Heart left ventricle (tissue), 13 donors: ENCODE measurements at regions not wholly inside any gene's neighbourhood (a gene's known extent, or its start where the extent isn't known, plus 50 kb on each side); places are given as distances from the start of the nearest gene placed in this dataset.
"Not testable (repeated sequence)": the region's sequence is repeated elsewhere in the genome, so short reads cannot be mapped to it uniquely, and the experiment has no call there.

ENCODE experiments used
- CTCF ChIP-seq, 12 donors: fragments of 200-600 bp; sonication (generic) in 4 of 12; IDR thresholded peaks; one replicate each; pipeline versions ENCODE4 v1.5.0 to v1.8.0; 2018 to 2022; ENCODE audit warnings: antibody characterized with exemption in 12 of 12, mild to moderate bottlenecking in 5 of 12
- POLR2A ChIP-seq, 2 donors: fragments of 450-650 bp; IDR thresholded peaks; one replicate each; pipeline ENCODE4 v1.6.1; 2017; ENCODE audit warnings: antibody characterized with exemption in 2 of 2, mild to moderate bottlenecking in 2 of 2, moderate library complexity in 2 of 2
- donor health status: ischemic (EF 13 %, LVEDD 7.1; RV severe dilation, severe dysfunction).
- donor health status: DM: no; HTN: yes; CAD: no.
- donor health status: DM: no; HTN: no; CAD: no.
- donor health status: ischemic (EF 25% LVEDD 6.9; RV normal size, moderate dysfunction).
- donor health status: ischemic (EF 25% LVEDD 5.7; RV mildly dilated, moderate dysfunction).
- donor health status: ischemic (EF 35%, LVEDD 5.7; RV mildly dilated, moderate dysfunction).
- donor health status: nonischemic (EF 11% LVEDD 7.7; RV severe dilation, severe dysfunction).
- donor health status: DM: yes; HTN: yes; CAD: no.
- donor health status: PGD.
- donor health status: ischemic (EF 29% LVEDD 5.4; RV normal size, mild dysfunction).
- donor health status: nonischemic (EF 23%, LVEDD 6.1; RV moderate dilation, normal function).

- not testable (repeated sequence) for TF ChIP-seq CTCF, POLR2A (IDR thresholded peaks at IDR 0.05)
These were observed 710.3 kb upstream of the INTU start for GRCh38 chr4:126922328-126922938.
